Stomach (tissue), 8 donors: ENCODE measurements at regions not wholly inside any gene's neighbourhood (a gene's known extent, or its start where the extent isn't known, plus 50 kb on each side); places are given as distances from the start of the nearest gene placed in this dataset.

Experiments used
- DNase-seq, 2 donors: peaks; one replicate each; pipeline versions ENCODE4 v3.0.0 to v3.0.0-alpha.2; 2013 to 2019
- H3K27ac ChIP-seq, 5 donors: fragments of 200-600 bp in 4 of 5; sonication (generic) in 4 of 5; one replicate each; pipeline ENCODE4 v1.5.1; 2013 to 2019; ENCODE audit warnings: mild to moderate bottlenecking in 1 of 5, moderate library complexity in 1 of 5
- H3K27me3 ChIP-seq, 3 donors: fragments of 200-600 bp; sonication (generic); one replicate each; pipeline ENCODE4 v1.5.1; 2017 to 2019; ENCODE audit warnings: mixed run types in 1 of 3
- H3K36me3 ChIP-seq, 4 donors: fragments of 200-600 bp; sonication (generic); 1 replicate in 3 of 4; 2 replicates in 1 of 4; pipeline ENCODE4 v1.5.1; 2016 to 2019
- H3K4me1 ChIP-seq, 4 donors: fragments of 200-600 bp; sonication (generic); one replicate each; pipeline ENCODE4 v1.5.1; 2016 to 2019
- H3K4me3 ChIP-seq, 4 donors: fragments of 200-600 bp; sonication (generic) in 3 of 4; one replicate each; pipeline ENCODE4 v1.5.1; 2016 to 2019; ENCODE audit warnings: mild to moderate bottlenecking in 1 of 4
- H3K9me3 ChIP-seq, 4 donors: fragments of 200-600 bp; sonication (generic); one replicate each; pipeline ENCODE4 v1.5.1; 2016 to 2019
- CTCF ChIP-seq, 7 experiments: fragments of 450-650 bp in 4 of 7; fragments of 200-600 bp in 3 of 7; sonication (generic) in 3 of 7; IDR thresholded peaks; one replicate each; pipeline ENCODE4 v1.5.1; 2016 to 2019; ENCODE audit warnings: antibody characterized with exemption in 7 of 7, control low read depth in 2 of 7, mild to moderate bottlenecking in 1 of 7
- EP300 ChIP-seq: sonication (generic); formaldehyde crosslinking; IDR thresholded peaks from one replicate; pipeline ENCODE4 v1.6.1; 2017; ENCODE audit warnings: antibody characterized with exemption
- POLR2A ChIP-seq, 4 donors: fragments of 450-650 bp; IDR thresholded peaks; one replicate each; pipeline ENCODE4 v1.6.1; 2016; ENCODE audit warnings: antibody characterized with exemption in 4 of 4, control low read depth in 2 of 4, mild to moderate bottlenecking in 1 of 4, moderate library complexity in 1 of 4
- POLR2AphosphoS5 ChIP-seq, 3 donors: sonication (generic); formaldehyde crosslinking; IDR thresholded peaks; one replicate each; pipeline ENCODE4 v1.6.1; 2016; ENCODE audit warnings: antibody characterized with exemption in 3 of 3
- WGBS, 5 donors: extraction: QIAGEN DNeasy Blood & Tissue Kit in 3 of 5; methylation state at CpG; one replicate each; pipeline versions ENCODE4 v1.1.5 to v1.1.7; 2013 to 2018; 5-methylcytosine and 5-hydroxymethylcytosine counted together
- intact Hi-C: fragments of 100-400 bp; cut with DNase I; formaldehyde crosslinking; loops from one replicate; pipeline ENCODE4 v1.15.1; 2023; ENCODE audit warnings: low total_unique reads
- small RNA-seq, 4 donors: library from RNA; depleted of rRNA; stranded (forward); fragments of <200 nt; gene quantifications; one replicate each; pipeline ENCODE3, GENCODE V24; 2016
- donor health status: healthy with polysubstance abuse.
- donor health status: Bipolar disorder and iron deficiency.
- donor health status: healthy.

GRCh38 chr15:25268166-25268565 is 170.7 kb downstream of the UBE3A start:
- 39 to 46% (median 42%) methylated on average over 6 of the region's 6 CpGs for WGBS, 5 donors
- intact Hi-C loops = no loop called here

More at GRCh38 chr15:25268166-25268565, 170.7 kb downstream of the UBE3A start:
- Histone ChIP-seq H3K4me1 (no peaks in the 10 kb centered on the region), H3K4me3 (no peak overlapping the region), H3K27me3 (no peaks in the 10 kb centered on the region), H3K36me3 (no peaks in the 10 kb centered on the region), H3K9me3 (peaks cover 0 to 9% (median 3%) of the 10 kb centered on the region in 4 donors), H3K27ac (no peak overlapping the region)
- no peak for TF ChIP-seq CTCF (IDR thresholded peaks at IDR 0.05)
- no peak for TF ChIP-seq POLR2A (IDR thresholded peaks at IDR 0.05)
- no peak for TF ChIP-seq EP300
- TF ChIP-seq POLR2AphosphoS5 (IDR thresholded peaks at IDR 0.05) = no peak
- no peak for DNase-seq

Small RNA genes in the stretch of these regions (small RNA-seq; reads per million reads assigned to genes)
- gene RF00105 = 0 reads per million in 4 donors
- gene SNORD115-1 = 2.6 to 8.6 (median 3.7) reads per million in 4 donors
- 6.2 to 56.1 (median 26.5) reads per million in 4 donors for gene SNORD115-10
- gene SNORD115-11 = 0 reads per million in 4 donors
- gene SNORD115-12 = 0 reads per million in 4 donors
- 0 to 19.5 (median 5.1) reads per million in 4 donors for gene SNORD115-14
- gene SNORD115-15 = 4.1 to 41.0 (median 21.0) reads per million in 4 donors
- 0.77 to 10.5 (median 3.5) reads per million in 4 donors for gene SNORD115-16
- 0 reads per million in 4 donors for gene SNORD115-17
- gene SNORD115-18 = 0 reads per million in 4 donors
- 0 reads per million in 4 donors for gene SNORD115-19
- 0.31 to 8.3 (median 4.2) reads per million in 4 donors for gene SNORD115-2
- gene SNORD115-20 = 1.1 to 4.9 (median 1.8) reads per million in 4 donors
- gene SNORD115-21 = 1.3 to 8.5 (median 2.6) reads per million in 4 donors
- 0 reads per million in 4 donors for gene SNORD115-22
- 0 to 6.9 (median 2.2) reads per million in 4 donors for gene SNORD115-23
- gene SNORD115-24 = 0 reads per million in 4 donors
- gene SNORD115-25 = 0 reads per million in 4 donors
- gene SNORD115-27 = 0 reads per million in 4 donors
- gene SNORD115-28 = 0 reads per million in 4 donors
- 0 reads per million in 4 donors for gene SNORD115-29
- gene SNORD115-3 = 0 to 1.2 (median 0.44) reads per million in 4 donors
- gene SNORD115-30 = 0.62 to 3.5 (median 1.1) reads per million in 4 donors
- gene SNORD115-31 = 0 to 1.4 (median 0) reads per million in 4 donors
- 4.3 to 30.4 (median 10.4) reads per million in 4 donors for gene SNORD115-32
- gene SNORD115-33 = 0 to 6.0 (median 2.6) reads per million in 4 donors
- gene SNORD115-34 = 0.08 to 8.5 (median 3.5) reads per million in 4 donors
- 0 to 3.5 (median 0) reads per million in 4 donors for gene SNORD115-35
- 0 reads per million in 4 donors for gene SNORD115-36
- 0 to 1.2 (median 0.34) reads per million in 4 donors for gene SNORD115-37
- gene SNORD115-38 = 0.98 to 13.1 (median 4.5) reads per million in 4 donors
- gene SNORD115-39 = 0 to 3.6 (median 1.3) reads per million in 4 donors
- 0 to 3.3 (median 0.68) reads per million in 4 donors for gene SNORD115-4
- gene SNORD115-40 = 2.3 to 56.7 (median 23.7) reads per million in 4 donors
- 4.8 to 33.2 (median 12.1) reads per million in 4 donors for gene SNORD115-41
- 3.5 to 26.6 (median 12.6) reads per million in 4 donors for gene SNORD115-42
- 0 reads per million in 4 donors for gene SNORD115-43
- 5.6 to 16.5 (median 9.3) reads per million in 4 donors for gene SNORD115-44
- gene SNORD115-45 = 0 reads per million in 4 donors
- gene SNORD115-46 = 0 reads per million in 4 donors
- 0 reads per million in 4 donors for gene SNORD115-47
- gene SNORD115-5 = 0 to 16.3 (median 1.5) reads per million in 4 donors
- gene SNORD115-6 = 0 to 0.39 (median 0.03) reads per million in 4 donors
- gene SNORD115-7 = 0 reads per million in 4 donors
- gene SNORD115-8 = 0 to 2.6 (median 1.2) reads per million in 4 donors
- gene SNORD115-9 = 0 reads per million in 4 donors
- 38.1 to 550 (median 270) reads per million in 4 donors for gene SNORD116-1
- 0 to 0.30 (median 0.18) reads per million in 4 donors for gene SNORD116-10
- gene SNORD116-11 = 0 to 3.4 (median 1.0) reads per million in 4 donors
- 0 to 15.4 (median 8.7) reads per million in 4 donors for gene SNORD116-12
- 3.7 to 34.0 (median 20.7) reads per million in 4 donors for gene SNORD116-13
- gene SNORD116-14 = 101 to 1,969 (median 986) reads per million in 4 donors
- 5.1 to 58.5 (median 28.0) reads per million in 4 donors for gene SNORD116-15
- gene SNORD116-16 = 205 to 2,403 (median 1,476) reads per million in 4 donors
- 0 reads per million in 4 donors for gene SNORD116-17
- gene SNORD116-18 = 2.4 to 6,250 (median 184) reads per million in 4 donors
- 0 reads per million in 4 donors for gene SNORD116-19
- gene SNORD116-2 = 16.4 to 204 (median 102) reads per million in 4 donors
- gene SNORD116-22 = 0 reads per million in 4 donors
- 42.9 to 207 (median 106) reads per million in 4 donors for gene SNORD116-23
- gene SNORD116-24 = 267 to 2,875 (median 1,657) reads per million in 4 donors
- gene SNORD116-25 = 1,473 to 4,238 (median 2,464) reads per million in 4 donors
- gene SNORD116-29 = 1,311 to 7,867 (median 4,423) reads per million in 4 donors
- gene SNORD116-3 = 0 reads per million in 4 donors
- gene SNORD116-30 = 0.08 to 0.95 (median 0.37) reads per million in 4 donors
- gene SNORD116-5 = 0 reads per million in 4 donors
- 28.9 to 255 (median 143) reads per million in 4 donors for gene SNORD116-6
- gene SNORD116-7 = 0 reads per million in 4 donors
- 251 to 913 (median 552) reads per million in 4 donors for gene SNORD116-8
- 0 reads per million in 4 donors for gene SNORD116-9
